ENCODE measurements at regions not wholly inside any gene's neighbourhood (a gene's known extent, or its start where the extent isn't known, plus 50 kb on each side); places are given as distances from the start of the nearest gene placed in this dataset.

GRCh38 chr6:126204598-126204997 is 135.3 kb upstream of the CENPW start:
- TF ChIP-seq CTCF (IDR thresholded peaks at IDR 0.05) (no peak), POLR2A (IDR thresholded peaks at IDR 0.05; ENCODE audit: low read depth) (no peak), EP300 (IDR thresholded peaks at IDR 0.05) (no peak), POLR2AphosphoS5 (IDR thresholded peaks at IDR 0.05) (no peak)

Data from esophagus muscularis mucosa (tissue), 4 donors.